Hepatocyte (in vitro differentiated cells): ENCODE measurements at regions not wholly inside any gene's neighbourhood (a gene's known extent, or its start where the extent isn't known, plus 50 kb on each side); places are given as distances from the start of the nearest gene placed in this dataset.

Source experiments
- DNase-seq: peaks from one replicate; pipeline ENCODE4 v3.0.0-alpha.2; 2016; ENCODE audit warnings: low spot score
- H2AFZ ChIP-seq: fragments of 200-600 bp; sonication (generic); 2 replicates; pipeline ENCODE4 v1.6.0; 2016; ENCODE audit warnings: antibody characterized with exemption, mild to moderate bottlenecking
- H3K27ac ChIP-seq: fragments of 200-600 bp; sonication (generic); 2 replicates; pipeline ENCODE4 v1.5.1; 2016; ENCODE audit warnings: mild to moderate bottlenecking
- H3K27me3 ChIP-seq: fragments of 200-600 bp; sonication (generic); 2 replicates; pipeline ENCODE4 v1.6.1; 2016
- H3K36me3 ChIP-seq: fragments of 200-600 bp; sonication (generic); replicated peaks from 2 replicates; pipeline ENCODE4 v1.5.1; 2016; ENCODE audit warnings: low read depth; ENCODE audit not compliant: insufficient read depth
- H3K4me1 ChIP-seq: fragments of 200-600 bp; sonication (generic); 2 replicates; pipeline ENCODE4 v1.5.1; 2016; ENCODE audit warnings: mild to moderate bottlenecking, moderate library complexity; ENCODE audit not compliant: insufficient read depth
- H3K4me2 ChIP-seq: fragments of 200-600 bp; sonication (generic); 2 replicates; pipeline ENCODE4 v1.6.0; 2016
- H3K4me3 ChIP-seq: fragments of 200-600 bp; sonication (generic); 2 replicates; pipeline ENCODE4 v1.5.1; 2016; ENCODE audit warnings: mild to moderate bottlenecking
- H3K79me2 ChIP-seq: fragments of 200-600 bp; sonication (generic); 2 replicates; pipeline ENCODE4 v1.6.0; 2017; ENCODE audit warnings: mild to moderate bottlenecking
- H3K9me2 ChIP-seq: fragments of 200-600 bp; sonication (generic); replicated peaks from 2 replicates; pipeline ENCODE4 v1.6.0; 2017; ENCODE audit warnings: mild to moderate bottlenecking; ENCODE audit not compliant: insufficient read depth
- H3K9me3 ChIP-seq: fragments of 200-600 bp; sonication (generic); 2 replicates; pipeline ENCODE4 v1.5.1; 2016; ENCODE audit warnings: low read depth, mild to moderate bottlenecking
- H4K20me1 ChIP-seq: fragments of 200-600 bp; sonication (generic); 2 replicates; pipeline ENCODE4 v1.6.0; 2016; ENCODE audit warnings: mild to moderate bottlenecking; ENCODE audit not compliant: insufficient read depth, poor library complexity, severe bottlenecking
- CTCF ChIP-seq: fragments of 200-600 bp; sonication (generic); IDR thresholded peaks from 2 replicates; pipeline ENCODE4 v1.5.1; 2016; ENCODE audit warnings: antibody characterized with exemption, mild to moderate bottlenecking; ENCODE audit not compliant: poor library complexity
- EZH2 ChIP-seq: fragments of 200-600 bp; sonication (generic); IDR thresholded peaks from 2 replicates; pipeline ENCODE4 v1.6.1; 2016; ENCODE audit warnings: antibody characterized with exemption, mild to moderate bottlenecking, borderline replicate concordance
- EZH2phosphoT487 ChIP-seq: fragments of 200-600 bp; sonication (generic); IDR thresholded peaks from one replicate; pipeline ENCODE4 v1.6.1; 2018; ENCODE audit warnings: antibody characterized with exemption, mild to moderate bottlenecking, low read depth, moderate library complexity; ENCODE audit not compliant: unreplicated experiment, severe bottlenecking
- WGBS: methylation state at CpG from one replicate; pipeline ENCODE4 v1.1.6; 2016; ENCODE audit warnings: low lambda C conversion rate; ENCODE audit errors: missing lambda C conversion rate; 5-methylcytosine and 5-hydroxymethylcytosine counted together

- Histone ChIP-seq H2AFZ (no peak overlapping the region), H3K9me2 (no peaks in the 10 kb centered on the region), H4K20me1 (no peaks in the 10 kb centered on the region), H3K4me1 (no peaks in the 10 kb centered on the region), H3K27ac (no peak overlapping the region), H3K9me3 (no peaks in the 10 kb centered on the region), H3K36me3 (no peaks in the 10 kb centered on the region), H3K27me3 (no peaks in the 10 kb centered on the region), H3K4me2 (no peak overlapping the region), H3K4me3 (no peak overlapping the region), H3K79me2 (no peaks in the 10 kb centered on the region)
- TF ChIP-seq EZH2phosphoT487 (no peak), EZH2 (no peak), CTCF (no peak)
- no peak for DNase-seq
These were observed 479.7 kb downstream of the TXNL1 start for GRCh38 chr18:56158676-56159075.

- Histone ChIP-seq H4K20me1 (no peaks in the 10 kb centered on the region), H3K27me3 (no peaks in the 10 kb centered on the region), H3K79me2 (no peaks in the 10 kb centered on the region), H3K9me2 (no peaks in the 10 kb centered on the region), H3K9me3 (no peaks in the 10 kb centered on the region), H2AFZ (no peak overlapping the region), H3K36me3 (no peaks in the 10 kb centered on the region), H3K4me3 (no peak overlapping the region), H3K27ac (no peak overlapping the region), H3K4me2 (no peak overlapping the region), H3K4me1 (no peaks in the 10 kb centered on the region)
- TF ChIP-seq EZH2phosphoT487 = no peak
- no peak for TF ChIP-seq CTCF
- TF ChIP-seq EZH2 = no peak
- DNase-seq = no peak
These were observed 480.9 kb downstream of the TXNL1 start for GRCh38 chr18:56157541-56157940.

GRCh38 chr18:56152551-56153310 lies 485.7 kb downstream of the TXNL1 start:
- no peak for DNase-seq
- TF ChIP-seq EZH2 (no peak), EZH2phosphoT487 (no peak), CTCF (no peak)
- Histone ChIP-seq H3K9me2 (no peaks in the 10 kb centered on the region), H3K9me3 (no peaks in the 10 kb centered on the region), H3K4me3 (no peak overlapping the region), H4K20me1 (no peaks in the 10 kb centered on the region), H3K4me2 (no peak overlapping the region), H3K27ac (no peak overlapping the region), H3K36me3 (no peaks in the 10 kb centered on the region), H3K79me2 (no peaks in the 10 kb centered on the region), H3K4me1 (no peaks in the 10 kb centered on the region), H3K27me3 (no peaks in the 10 kb centered on the region), H2AFZ (no peak overlapping the region)
- WGBS = 79% methylated on average over 13 of the region's 13 CpGs

DNA sequence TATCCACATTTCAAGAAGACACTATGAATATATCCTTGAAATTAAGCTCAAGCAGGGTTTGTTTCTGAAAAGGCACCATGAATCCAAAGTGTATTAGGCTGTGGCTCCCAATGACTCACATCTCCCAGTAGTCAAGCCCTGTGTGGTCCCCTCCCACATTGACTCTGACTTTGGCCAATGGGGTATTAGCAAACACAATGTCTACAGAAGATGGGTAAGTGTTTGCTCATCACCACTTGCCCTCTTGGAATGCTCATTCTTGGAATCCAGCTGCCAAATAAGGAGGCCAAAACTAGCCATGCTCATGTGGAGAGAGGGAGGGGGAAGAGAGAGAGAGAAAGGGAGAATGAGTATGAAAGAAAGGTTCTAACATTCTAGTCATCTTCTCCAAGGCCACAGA lies 490.0 kb downstream of the TXNL1 start:
- no peak for TF ChIP-seq EZH2phosphoT487
- TF ChIP-seq CTCF = no peak
- no peak for TF ChIP-seq EZH2
- H3K4me2 ChIP-seq = no peak overlapping the region
- no peaks in the 10 kb centered on the region for H3K79me2 ChIP-seq
- no peaks in the 10 kb centered on the region for H4K20me1 ChIP-seq
- H3K27ac ChIP-seq = no peak overlapping the region
- no peaks in the 10 kb centered on the region for H3K36me3 ChIP-seq
- H3K27me3 ChIP-seq = no peaks in the 10 kb centered on the region
- H2AFZ ChIP-seq = no peak overlapping the region
- H3K4me3 ChIP-seq = no peak overlapping the region
- no peaks in the 10 kb centered on the region for H3K4me1 ChIP-seq
- no peak for DNase-seq
- H3K9me2 ChIP-seq = no peaks in the 10 kb centered on the region
- H3K9me3 ChIP-seq = no peaks in the 10 kb centered on the region
